ENCODE measurements at regions not wholly inside any gene's neighbourhood (a gene's known extent, or its start where the extent isn't known, plus 50 kb on each side); places are given as distances from the start of the nearest gene placed in this dataset.

GRCh38 chr3:179506792-179507191, 55.5 kb upstream of the GNB4 start (continued):
- TF ChIP-seq ZBTB40 (IDR thresholded peaks at IDR 0.05) (no peak), ZBTB40 (CRISPR knock-in tag; IDR thresholded peaks at IDR 0.05) (no peak), ZNF225 (CRISPR knock-in tag; IDR thresholded peaks at IDR 0.05) (no peak), ZNF337 (CRISPR knock-in tag; IDR thresholded peaks at IDR 0.05; ENCODE audit: borderline replicate concordance, low read depth) (no peak), MEF2D (CRISPR knock-in tag; IDR thresholded peaks at IDR 0.05) (no peak), ZNF441 (CRISPR knock-in tag; IDR thresholded peaks at IDR 0.05; ENCODE audit: borderline replicate concordance) (no peak), MNT (IDR thresholded peaks at IDR 0.05) (no peak)
- TF ChIP-seq, protein P1, sequence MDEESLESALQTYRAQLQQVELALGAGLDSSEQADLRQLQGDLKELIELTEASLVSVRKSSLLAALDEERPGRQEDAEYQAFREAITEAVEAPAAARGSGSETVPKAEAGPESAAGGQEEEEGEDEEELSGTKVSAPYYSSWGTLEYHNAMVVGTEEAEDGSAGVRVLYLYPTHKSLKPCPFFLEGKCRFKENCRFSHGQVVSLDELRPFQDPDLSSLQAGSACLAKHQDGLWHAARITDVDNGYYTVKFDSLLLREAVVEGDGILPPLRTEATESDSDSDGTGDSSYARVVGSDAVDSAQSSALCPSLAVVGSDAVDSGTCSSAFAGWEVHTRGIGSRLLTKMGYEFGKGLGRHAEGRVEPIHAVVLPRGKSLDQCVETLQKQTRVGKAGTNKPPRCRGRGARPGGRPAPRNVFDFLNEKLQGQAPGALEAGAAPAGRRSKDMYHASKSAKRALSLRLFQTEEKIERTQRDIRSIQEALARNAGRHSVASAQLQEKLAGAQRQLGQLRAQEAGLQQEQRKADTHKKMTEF (CRISPR knock-in tag; IDR thresholded peaks at IDR 0.05), result no peak

All from HepG2 (cell line).